ENCODE measurements at regions not wholly inside any gene's neighbourhood (a gene's known extent, or its start where the extent isn't known, plus 50 kb on each side); places are given as distances from the start of the nearest gene placed in this dataset.

GRCh38 chr16:66315210-66315825, 51.2 kb upstream of the CDH5 start:
- Histone ChIP-seq H3K4me1 (no peaks in the 10 kb centered on the region), H3K9me3 (no peaks in the 10 kb centered on the region), H3K36me3 (no peaks in the 10 kb centered on the region), H3K4me3 (no peak overlapping the region), H3K27me3 (no peaks in the 10 kb centered on the region), H3K27ac (peak overlapping the region in 1 of 2 donors; percentile 13)
- DNase-seq (ENCODE audit: low spot score in 2 of 2) = peak in 1 of 2 donors; percentile 44
- no peak for TF ChIP-seq POLR2AphosphoS5 (IDR thresholded peaks at IDR 0.05)
- peak; percentile 86 to 94 (median 90) for TF ChIP-seq CTCF (IDR thresholded peaks at IDR 0.05)
- no peak for TF ChIP-seq POLR2A (IDR thresholded peaks at IDR 0.05)
- intact Hi-C loops (cut with DNase I; ENCODE audit: low total_unique reads) = no loop called here

GRCh38 chr16:66311306-66311705, 55.2 kb upstream of the CDH5 start:
- intact Hi-C loops (cut with DNase I; ENCODE audit: low total_unique reads) = no loop called here
- Histone ChIP-seq H3K4me3 (no peak overlapping the region), H3K27me3 (no peaks in the 10 kb centered on the region), H3K9me3 (no peaks in the 10 kb centered on the region), H3K36me3 (no peaks in the 10 kb centered on the region), H3K4me1 (no peaks in the 10 kb centered on the region), H3K27ac (no peak overlapping the region)
- DNase-seq (ENCODE audit: low spot score in 2 of 2) = no peak
- TF ChIP-seq CTCF (IDR thresholded peaks at IDR 0.05) (no peak), POLR2AphosphoS5 (IDR thresholded peaks at IDR 0.05) (no peak), POLR2A (IDR thresholded peaks at IDR 0.05) (no peak)

GRCh38 chr16:66309215-66309807, 57.2 kb upstream of the CDH5 start:
- TF ChIP-seq POLR2A (IDR thresholded peaks at IDR 0.05) (no peak), CTCF (IDR thresholded peaks at IDR 0.05) (no peak), POLR2AphosphoS5 (IDR thresholded peaks at IDR 0.05) (no peak)
- DNase-seq (ENCODE audit: low spot score in 2 of 2) = no peak
- H3K36me3 ChIP-seq = no peaks in the 10 kb centered on the region
- H3K4me3 ChIP-seq = no peak overlapping the region
- no peaks in the 10 kb centered on the region for H3K4me1 ChIP-seq
- H3K27ac ChIP-seq = no peak overlapping the region
- no peaks in the 10 kb centered on the region for H3K9me3 ChIP-seq
- intact Hi-C loops (cut with DNase I; ENCODE audit: low total_unique reads) = no loop called here
- no peaks in the 10 kb centered on the region for H3K27me3 ChIP-seq

GRCh38 chr16:66308096-66308495, 58.4 kb upstream of the CDH5 start:
- H3K27ac ChIP-seq = no peak overlapping the region
- intact Hi-C loops (cut with DNase I; ENCODE audit: low total_unique reads) = no loop called here
- no peak for TF ChIP-seq CTCF (IDR thresholded peaks at IDR 0.05)
- no peak for TF ChIP-seq POLR2A (IDR thresholded peaks at IDR 0.05)
- TF ChIP-seq POLR2AphosphoS5 (IDR thresholded peaks at IDR 0.05) = no peak

GRCh38 chr16:66306366-66307150, 59.9 kb upstream of the CDH5 start:
- no peaks in the 10 kb centered on the region for H3K4me1 ChIP-seq
- no peaks in the 10 kb centered on the region for H3K27me3 ChIP-seq
- H3K36me3 ChIP-seq = no peaks in the 10 kb centered on the region
- H3K9me3 ChIP-seq = no peaks in the 10 kb centered on the region
- H3K4me3 ChIP-seq = no peak overlapping the region
- intact Hi-C loops (cut with DNase I; ENCODE audit: low total_unique reads) = no loop called here
- H3K27ac ChIP-seq = no peak overlapping the region
- TF ChIP-seq POLR2A (IDR thresholded peaks at IDR 0.05) = no peak
- TF ChIP-seq CTCF (IDR thresholded peaks at IDR 0.05) = no peak
- no peak for TF ChIP-seq POLR2AphosphoS5 (IDR thresholded peaks at IDR 0.05)
- no peak for DNase-seq (ENCODE audit: low spot score in 2 of 2)

More at GRCh38 chr16:66308096-66308495, 58.4 kb upstream of the CDH5 start:
- Histone ChIP-seq H3K4me3 (no peak overlapping the region), H3K4me1 (no peaks in the 10 kb centered on the region), H3K9me3 (no peaks in the 10 kb centered on the region), H3K27me3 (no peaks in the 10 kb centered on the region), H3K36me3 (no peaks in the 10 kb centered on the region)
- DNase-seq (ENCODE audit: low spot score in 2 of 2) = peak in 1 of 2 donors; percentile 14

Measured in breast epithelium (tissue), 4 donors.